KMS-11 (cell line): ENCODE measurements at regions not wholly inside any gene's neighbourhood (a gene's known extent, or its start where the extent isn't known, plus 50 kb on each side); places are given as distances from the start of the nearest gene placed in this dataset.

Source experiments
- H2AFZ ChIP-seq: fragments of 200-600 bp; sonication (generic); 2 replicates; pipeline ENCODE4 v1.6.1; 2016; ENCODE audit warnings: antibody characterized with exemption, mixed run types, low read depth
- H3K27ac ChIP-seq: fragments of 200-600 bp; sonication (generic); 2 replicates; pipeline ENCODE4 v1.6.1; 2016; ENCODE audit warnings: mild to moderate bottlenecking, mixed run types
- H3K27me3 ChIP-seq: fragments of 200-600 bp; sonication (generic); 2 replicates; pipeline ENCODE4 v1.6.1; 2017; ENCODE audit warnings: mild to moderate bottlenecking, low read depth, mixed run types, moderate library complexity; ENCODE audit not compliant: insufficient read depth
- H3K36me3 ChIP-seq: fragments of 200-600 bp; sonication (generic); 2 replicates; pipeline ENCODE4 v1.6.1; 2017; ENCODE audit warnings: mild to moderate bottlenecking, mixed run types; ENCODE audit not compliant: insufficient read depth
- H3K4me1 ChIP-seq: fragments of 200-600 bp; sonication (generic); 2 replicates; pipeline ENCODE4 v1.6.1; 2016; ENCODE audit warnings: mild to moderate bottlenecking, low read depth, mixed run types; ENCODE audit not compliant: poor library complexity, severe bottlenecking
- H3K4me2 ChIP-seq: fragments of 200-600 bp; sonication (generic); 2 replicates; pipeline ENCODE4 v1.7.0; 2016; ENCODE audit warnings: mild to moderate bottlenecking, mixed run types
- H3K4me3 ChIP-seq: fragments of 200-600 bp; sonication (generic); IDR thresholded peaks from 2 replicates; pipeline ENCODE4 v1.6.1; 2017; ENCODE audit warnings: low read depth, low read length, mixed read lengths; ENCODE audit not compliant: insufficient read depth
- H3K79me2 ChIP-seq: fragments of 200-600 bp; sonication (generic); 2 replicates; pipeline ENCODE4 v1.6.1; 2016; ENCODE audit warnings: low read depth, mixed run types; ENCODE audit not compliant: insufficient read depth
- H3K9ac ChIP-seq: fragments of 200-600 bp; sonication (generic); 2 replicates; pipeline ENCODE4 v1.6.1; 2016; ENCODE audit warnings: mild to moderate bottlenecking, mixed run types
- H4K20me1 ChIP-seq: fragments of 200-600 bp; sonication (generic); 2 replicates; pipeline ENCODE4 v1.6.1; 2016; ENCODE audit warnings: mild to moderate bottlenecking, mixed run types; ENCODE audit not compliant: insufficient read depth
- TF ChIP-seq, protein P1 (sequence below): fragments of 200-600 bp; sonication (generic); conservative IDR thresholded peaks from 2 replicates; pipeline ENCODE4 v1.6.1; 2017; ENCODE audit warnings: low read depth, mild to moderate bottlenecking, antibody characterized with exemption, low read length, moderate library complexity, mixed read lengths

DNA sequence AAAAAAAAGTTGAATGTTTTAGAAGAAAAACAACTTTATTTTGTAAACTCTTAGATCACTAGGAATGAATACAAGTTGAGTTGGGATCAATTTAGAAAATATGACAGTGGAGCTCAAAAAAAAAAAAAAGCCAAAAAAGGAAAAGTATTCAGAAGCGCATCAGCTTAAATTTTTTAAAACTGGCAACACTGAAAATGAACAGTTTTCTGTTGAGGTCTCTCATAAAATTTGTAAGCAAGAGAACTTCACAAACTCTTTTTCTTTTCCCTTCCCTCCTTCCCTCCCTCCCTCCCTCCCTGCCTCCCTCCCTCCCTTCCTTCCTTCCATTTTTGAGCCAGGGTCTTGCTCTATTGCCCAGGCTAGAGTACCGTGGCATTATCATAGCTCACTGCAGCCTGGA lies 143.9 kb downstream of the B3GNT2 start:
- H3K4me2 ChIP-seq: no peak overlapping the region
- no peaks in the 10 kb centered on the region for H3K27me3 ChIP-seq
- no peak overlapping the region for H2AFZ ChIP-seq
- H3K4me1 ChIP-seq: peaks cover 7% of the 10 kb centered on the region
- no peaks in the 10 kb centered on the region for H4K20me1 ChIP-seq
- no peak overlapping the region for H3K4me3 ChIP-seq
- H3K27ac ChIP-seq: no peak overlapping the region
- no peak overlapping the region for H3K9ac ChIP-seq
- TF ChIP-seq, protein P1, sequence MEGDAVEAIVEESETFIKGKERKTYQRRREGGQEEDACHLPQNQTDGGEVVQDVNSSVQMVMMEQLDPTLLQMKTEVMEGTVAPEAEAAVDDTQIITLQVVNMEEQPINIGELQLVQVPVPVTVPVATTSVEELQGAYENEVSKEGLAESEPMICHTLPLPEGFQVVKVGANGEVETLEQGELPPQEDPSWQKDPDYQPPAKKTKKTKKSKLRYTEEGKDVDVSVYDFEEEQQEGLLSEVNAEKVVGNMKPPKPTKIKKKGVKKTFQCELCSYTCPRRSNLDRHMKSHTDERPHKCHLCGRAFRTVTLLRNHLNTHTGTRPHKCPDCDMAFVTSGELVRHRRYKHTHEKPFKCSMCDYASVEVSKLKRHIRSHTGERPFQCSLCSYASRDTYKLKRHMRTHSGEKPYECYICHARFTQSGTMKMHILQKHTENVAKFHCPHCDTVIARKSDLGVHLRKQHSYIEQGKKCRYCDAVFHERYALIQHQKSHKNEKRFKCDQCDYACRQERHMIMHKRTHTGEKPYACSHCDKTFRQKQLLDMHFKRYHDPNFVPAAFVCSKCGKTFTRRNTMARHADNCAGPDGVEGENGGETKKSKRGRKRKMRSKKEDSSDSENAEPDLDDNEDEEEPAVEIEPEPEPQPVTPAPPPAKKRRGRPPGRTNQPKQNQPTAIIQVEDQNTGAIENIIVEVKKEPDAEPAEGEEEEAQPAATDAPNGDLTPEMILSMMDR: no peak
- no peaks in the 10 kb centered on the region for H3K36me3 ChIP-seq
- H3K79me2 ChIP-seq: no peaks in the 10 kb centered on the region

DNA sequence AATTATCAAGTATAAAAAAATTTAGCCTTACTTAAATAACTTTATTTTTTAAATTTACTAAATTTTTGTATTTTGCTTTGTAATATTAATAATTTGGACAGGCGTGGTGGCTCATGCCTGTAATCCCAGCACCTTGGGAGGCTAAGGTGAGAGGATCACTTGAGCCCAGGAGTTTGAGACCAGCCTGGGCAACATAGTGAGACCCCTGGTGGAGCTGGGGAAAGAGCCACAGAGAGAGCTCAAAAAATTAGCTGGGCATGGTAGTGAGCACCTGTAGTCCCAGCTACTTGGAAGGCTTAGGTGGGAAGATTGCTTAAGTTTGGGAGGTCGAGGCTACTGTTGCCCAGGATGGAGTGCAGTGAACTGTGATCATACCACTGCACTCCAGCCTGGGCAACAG lies 143.5 kb downstream of the B3GNT2 start:
- Histone ChIP-seq H3K4me3 (no peak overlapping the region), H3K4me2 (no peak overlapping the region), H4K20me1 (no peaks in the 10 kb centered on the region), H3K79me2 (no peaks in the 10 kb centered on the region), H3K9ac (no peak overlapping the region), H3K27me3 (no peaks in the 10 kb centered on the region), H3K27ac (no peak overlapping the region), H2AFZ (no peak overlapping the region), H3K4me1 (peaks cover 5% of the 10 kb centered on the region), H3K36me3 (no peaks in the 10 kb centered on the region)
- TF ChIP-seq, protein P1: no peak

DNA sequence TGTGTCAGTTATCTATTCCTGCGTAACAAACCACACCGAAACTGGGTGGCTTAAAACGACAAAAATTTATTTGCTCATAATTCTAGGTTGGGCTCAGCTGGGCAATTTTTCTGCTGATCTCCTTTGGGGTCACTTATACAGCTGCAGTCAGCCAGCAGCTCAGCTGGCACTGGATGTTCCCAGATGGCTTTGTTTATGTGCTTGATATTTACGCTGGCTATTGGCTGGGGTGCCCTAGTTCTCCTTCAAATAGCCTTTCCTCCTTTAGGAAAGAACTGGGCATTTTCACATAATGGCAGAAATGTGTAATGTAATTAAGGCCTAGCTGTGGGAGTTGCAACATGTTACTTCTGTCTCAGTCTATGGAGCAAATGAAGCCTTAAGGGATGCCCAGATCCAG lies 142.2 kb downstream of the B3GNT2 start:
- no peak overlapping the region for H3K4me2 ChIP-seq
- TF ChIP-seq, protein P1: no peak
- no peak overlapping the region for H3K9ac ChIP-seq

DNA sequence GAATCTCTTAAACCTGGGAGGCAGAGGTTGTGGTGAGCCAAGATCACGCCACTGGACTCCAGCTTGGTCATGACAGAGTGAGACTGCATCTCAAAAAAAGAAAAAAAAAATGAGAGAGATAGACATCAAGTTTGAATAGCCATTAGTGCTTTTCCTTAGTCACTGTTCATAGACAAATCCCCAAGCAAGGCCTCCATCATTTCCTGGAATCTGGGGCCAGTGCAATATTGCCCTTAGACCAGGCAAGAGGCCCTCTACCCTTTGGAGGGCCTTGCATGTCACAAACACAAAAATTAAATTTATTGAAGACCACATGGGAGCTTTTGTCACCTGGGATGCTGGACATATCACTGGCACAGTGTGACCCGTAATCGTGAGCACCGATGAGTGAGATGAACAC lies 141.5 kb downstream of the B3GNT2 start:
- no peaks in the 10 kb centered on the region for H3K79me2 ChIP-seq
- no peak overlapping the region for H3K4me2 ChIP-seq
- no peaks in the 10 kb centered on the region for H3K4me1 ChIP-seq
- TF ChIP-seq, protein P1: no peak
- no peak overlapping the region for H3K27ac ChIP-seq
- no peak overlapping the region for H3K9ac ChIP-seq
- H4K20me1 ChIP-seq: no peaks in the 10 kb centered on the region
- H3K4me3 ChIP-seq: no peak overlapping the region
- no peaks in the 10 kb centered on the region for H3K36me3 ChIP-seq
- H3K27me3 ChIP-seq: no peaks in the 10 kb centered on the region
- H2AFZ ChIP-seq: no peak overlapping the region

More for the DNA sequence above, 142.2 kb downstream of the B3GNT2 start:
- no peaks in the 10 kb centered on the region for H3K36me3 ChIP-seq
- no peaks in the 10 kb centered on the region for H3K27me3 ChIP-seq
- H3K27ac ChIP-seq: no peak overlapping the region
- no peak overlapping the region for H3K4me3 ChIP-seq
- no peaks in the 10 kb centered on the region for H3K79me2 ChIP-seq
- H2AFZ ChIP-seq: no peak overlapping the region
- no peaks in the 10 kb centered on the region for H3K4me1 ChIP-seq
- H4K20me1 ChIP-seq: no peaks in the 10 kb centered on the region

DNA sequence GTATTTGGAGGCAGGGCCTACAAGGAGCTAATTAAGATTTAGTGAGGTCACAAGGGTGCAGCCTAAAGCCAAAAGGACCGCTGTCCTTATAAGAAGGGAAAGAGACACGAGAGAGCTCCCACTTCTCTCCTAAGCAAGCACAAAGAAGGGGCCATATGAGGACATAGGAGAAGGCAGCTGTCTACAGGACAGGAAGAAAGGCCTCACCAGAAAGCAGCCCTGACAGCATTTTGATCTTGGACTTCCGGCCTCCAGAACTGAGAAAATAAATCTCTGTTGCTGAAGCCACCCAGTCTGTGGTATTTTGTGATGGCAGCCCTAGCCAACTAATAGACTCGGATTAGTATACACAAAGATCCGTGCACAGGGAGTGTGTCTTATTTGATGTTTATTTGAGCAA lies 139.7 kb downstream of the B3GNT2 start:
- no peaks in the 10 kb centered on the region for H3K4me1 ChIP-seq
- no peaks in the 10 kb centered on the region for H3K36me3 ChIP-seq
- no peaks in the 10 kb centered on the region for H4K20me1 ChIP-seq
- H3K27ac ChIP-seq: no peak overlapping the region
- no peak overlapping the region for H3K4me3 ChIP-seq
- no peaks in the 10 kb centered on the region for H3K79me2 ChIP-seq
- H3K9ac ChIP-seq: no peak overlapping the region
- TF ChIP-seq, protein P1: no peak
- H3K4me2 ChIP-seq: no peak overlapping the region
- H2AFZ ChIP-seq: no peak overlapping the region
- no peaks in the 10 kb centered on the region for H3K27me3 ChIP-seq
